Aorta (tissue), 5 donors: ENCODE measurements at regions not wholly inside any gene's neighbourhood (a gene's known extent, or its start where the extent isn't known, plus 50 kb on each side); places are given as distances from the start of the nearest gene placed in this dataset.

ENCODE experiments used
- ATAC-seq: fragments of 200-7000 bp; cut with Tn5 transposase; one replicate; pipeline ENCODE4 v1.9.1; 2022; ENCODE audit warnings: moderate library complexity; ENCODE audit not compliant: low FRiP score
- DNase-seq, 2 donors: peaks; one replicate each; pipeline ENCODE4 v3.0.0-alpha.2; 2020
- H3K27ac ChIP-seq, 2 donors: one replicate each; pipeline ENCODE4 v1.5.1; 2013; ENCODE audit warnings: low read length in 2 of 2, mild to moderate bottlenecking in 2 of 2, moderate library complexity in 2 of 2, control low read depth in 1 of 2, inconsistent platforms in 1 of 2, low read depth in 1 of 2
- H3K27me3 ChIP-seq, 2 donors: one replicate each; pipeline ENCODE4 v1.6.1; 2013; ENCODE audit warnings: control low read depth in 1 of 2, low read length in 1 of 2, mild to moderate bottlenecking in 1 of 2, moderate library complexity in 1 of 2; ENCODE audit not compliant: insufficient read depth in 2 of 2, control insufficient read depth in 1 of 2
- H3K36me3 ChIP-seq, 2 donors: one replicate each; pipeline ENCODE4 v1.6.1; 2013; ENCODE audit warnings: control low read depth in 1 of 2, low read length in 1 of 2, mild to moderate bottlenecking in 1 of 2; ENCODE audit not compliant: insufficient read depth in 2 of 2, control insufficient read depth in 1 of 2
- H3K4me1 ChIP-seq, 2 donors: one replicate each; pipeline ENCODE4 v1.6.1; 2013; ENCODE audit warnings: low read length in 2 of 2, control low read depth in 1 of 2, mild to moderate bottlenecking in 1 of 2, moderate library complexity in 1 of 2; ENCODE audit not compliant: insufficient read depth in 2 of 2, control insufficient read depth in 1 of 2
- H3K4me3 ChIP-seq, 2 donors: one replicate each; pipeline ENCODE4 v1.5.1; 2013; ENCODE audit warnings: low read length in 2 of 2, control low read depth in 1 of 2, mild to moderate bottlenecking in 1 of 2
- H3K9me3 ChIP-seq: one replicate; pipeline ENCODE4 v1.6.1; 2013; ENCODE audit warnings: mild to moderate bottlenecking, low read length; ENCODE audit not compliant: control insufficient read depth
- WGBS, 2 donors: extraction: QIAGEN DNeasy Blood & Tissue Kit; methylation state at CpG; one replicate each; pipeline ENCODE4 v1.1.7; 2013; 5-methylcytosine and 5-hydroxymethylcytosine counted together
- intact Hi-C, 2 donors: fragments of 100-400 bp; cut with DNase I; formaldehyde crosslinking; loops; one replicate each; pipeline versions ENCODE4 v1.14.2 to v1.15.0; 2022
- donor health status: healthy with polysubstance abuse.
- donor health status: Bipolar disorder and iron deficiency.
- donor health status: DM: no; HTN: no; CAD: no.
- donor health status: DM: no; HTN: no; CAD: no.
- donor health status: DM: yes; HTN: yes; CAD: no.

DNA sequence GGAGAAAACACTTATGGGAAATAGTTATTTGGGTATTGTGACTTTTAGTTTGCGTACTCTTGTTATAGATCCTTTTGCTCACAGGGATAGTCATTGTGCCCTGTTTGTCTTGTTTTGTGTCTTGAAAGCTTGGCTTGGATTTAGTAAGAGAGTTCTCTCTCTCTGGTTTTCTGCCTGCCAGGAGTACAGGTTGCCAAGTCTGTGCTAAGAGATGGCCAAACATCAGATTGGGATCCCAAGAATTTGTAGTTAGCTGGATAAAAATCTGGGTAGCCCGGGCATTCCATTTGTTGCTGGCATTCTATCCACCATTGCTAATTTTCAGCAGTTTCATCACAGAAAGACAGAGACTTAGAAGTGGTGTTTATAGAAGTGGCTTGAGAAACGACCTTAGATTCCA is 222.2 kb downstream of the NRIP1 start:
- Histone ChIP-seq H3K4me3 (no peak overlapping the region), H3K4me1 (no peaks in the 10 kb centered on the region), H3K9me3 (no peaks in the 10 kb centered on the region), H3K27ac (no peak overlapping the region), H3K27me3 (no peaks in the 10 kb centered on the region), H3K36me3 (no peaks in the 10 kb centered on the region)
- WGBS, 2 donors, result 54 to 60% methylated on average over 3 of the region's 3 CpGs
- no peak for DNase-seq
- intact Hi-C loops, result no loop called here
- no peak for ATAC-seq

DNA sequence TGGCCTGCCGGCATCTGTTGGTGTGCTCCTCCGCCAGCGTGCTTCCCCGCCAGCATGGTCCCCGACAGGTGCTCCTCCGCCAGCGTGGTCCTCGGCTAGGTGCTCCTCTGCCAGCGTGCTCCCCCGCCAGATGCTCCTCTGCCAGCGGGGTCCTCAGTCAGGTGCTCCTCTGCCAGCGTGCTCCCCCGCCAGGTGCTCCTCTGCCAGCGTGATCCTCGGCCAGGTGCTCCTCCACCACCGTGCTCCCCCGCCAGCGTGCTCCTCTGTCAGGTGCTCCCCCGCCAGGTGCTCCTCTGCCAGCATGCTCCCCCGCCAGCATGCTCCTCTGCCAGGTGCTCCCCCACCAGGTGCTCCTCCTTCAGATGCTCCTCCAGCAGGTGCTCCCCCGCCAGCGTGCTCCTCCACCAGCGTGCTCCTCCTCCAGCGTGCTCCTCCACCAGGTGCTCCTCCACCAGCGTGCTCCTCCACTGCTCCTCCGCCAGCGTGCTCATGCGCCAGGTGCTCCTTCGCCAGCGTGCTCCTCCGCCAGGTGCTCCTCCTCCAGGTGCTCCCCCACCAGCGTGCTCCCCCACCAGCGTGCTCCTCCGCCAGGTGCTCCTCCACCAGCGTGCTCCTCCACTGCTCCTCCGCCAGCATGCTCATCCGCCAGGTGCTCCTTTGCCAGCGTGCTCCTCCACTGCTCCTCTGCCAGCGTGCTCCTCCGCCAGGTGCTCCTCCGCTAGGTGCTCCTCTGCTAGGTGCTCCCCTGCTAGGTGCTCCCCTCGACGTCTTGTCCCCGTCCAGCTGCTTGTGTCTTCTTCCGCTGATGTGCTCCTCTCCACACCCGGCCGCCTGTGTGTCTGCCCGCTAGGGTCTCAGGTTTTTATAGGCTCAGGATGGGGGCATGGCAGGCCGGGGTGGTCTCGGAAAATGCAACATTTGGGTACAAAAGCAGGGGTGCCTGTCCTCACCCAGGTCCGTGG is 223.0 kb downstream of the NRIP1 start:
- H3K27me3 ChIP-seq, result no peaks in the 10 kb centered on the region
- 97 to 98% methylated on average over 51 of the region's 51 CpGs for WGBS, 2 donors
- no peak for DNase-seq
- no peaks in the 10 kb centered on the region for H3K9me3 ChIP-seq
- H3K36me3 ChIP-seq, result no peaks in the 10 kb centered on the region
- H3K4me3 ChIP-seq, result no peak overlapping the region
- H3K4me1 ChIP-seq, result no peaks in the 10 kb centered on the region
- no peak overlapping the region for H3K27ac ChIP-seq
- intact Hi-C loops, result no loop called here
- ATAC-seq, result no peak

DNA sequence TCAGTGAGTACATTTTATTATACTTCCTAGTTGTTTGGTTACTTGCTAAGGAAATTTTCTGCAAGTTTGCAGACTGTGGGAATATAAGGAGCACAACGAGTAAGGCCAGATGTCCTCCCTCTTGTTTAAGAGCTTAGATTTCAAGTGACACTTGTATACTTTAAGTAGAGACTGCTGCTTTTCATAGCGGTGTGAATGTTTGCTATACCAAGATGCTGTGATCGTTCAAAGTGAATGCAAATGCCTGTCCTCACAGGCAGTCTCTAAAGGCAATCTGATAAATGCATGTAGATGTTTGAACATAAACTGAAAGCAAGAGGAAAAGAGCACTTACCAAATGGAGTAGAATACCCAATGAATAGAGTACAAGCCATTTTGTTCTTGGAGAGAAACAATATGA is 226.4 kb downstream of the NRIP1 start:
- Histone ChIP-seq H3K4me3 (no peak overlapping the region), H3K9me3 (no peaks in the 10 kb centered on the region), H3K27ac (no peak overlapping the region), H3K27me3 (no peaks in the 10 kb centered on the region), H3K4me1 (no peaks in the 10 kb centered on the region), H3K36me3 (no peaks in the 10 kb centered on the region)
- DNase-seq (no peak), ATAC-seq (no peak)
- 14 to 25% methylated on average over 3 of the region's 3 CpGs for WGBS, 2 donors
- intact Hi-C loops, result loop anchor here in 1 of 2 donors (10.0 kb wide), 1 partner anchor 424 kb away; no protein-coding TSS in a partner anchor

DNA sequence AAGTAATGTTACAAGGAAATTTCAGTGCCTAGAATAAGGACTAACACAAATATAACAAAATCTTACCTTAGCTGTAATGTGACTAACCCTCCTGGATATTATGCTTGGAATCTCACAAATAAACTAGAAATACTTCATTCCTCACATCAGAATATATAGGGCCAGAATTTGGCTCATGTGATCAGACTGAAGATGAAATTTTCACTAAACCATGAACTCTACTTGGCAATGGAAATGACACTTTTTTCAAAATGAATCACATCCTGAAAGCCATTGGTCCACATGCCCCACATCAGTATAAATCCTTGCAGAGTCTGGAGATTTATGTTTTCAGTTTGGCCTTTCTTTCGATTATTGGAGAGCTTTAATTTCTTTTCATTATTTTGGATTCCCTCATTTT is 227.8 kb downstream of the NRIP1 start:
- 89 to 93% methylated on average over 1 of the region's 1 CpG for WGBS, 2 donors
- intact Hi-C loops, result loop anchor here in 1 of 2 donors (10.0 kb wide), 1 partner anchor 422 kb away; no protein-coding TSS in a partner anchor
- no peaks in the 10 kb centered on the region for H3K36me3 ChIP-seq
- no peak overlapping the region for H3K27ac ChIP-seq
- no peaks in the 10 kb centered on the region for H3K27me3 ChIP-seq
- H3K9me3 ChIP-seq, result no peaks in the 10 kb centered on the region
- ATAC-seq, result no peak
- H3K4me3 ChIP-seq, result no peak overlapping the region
- DNase-seq, result no peak
- no peaks in the 10 kb centered on the region for H3K4me1 ChIP-seq

DNA sequence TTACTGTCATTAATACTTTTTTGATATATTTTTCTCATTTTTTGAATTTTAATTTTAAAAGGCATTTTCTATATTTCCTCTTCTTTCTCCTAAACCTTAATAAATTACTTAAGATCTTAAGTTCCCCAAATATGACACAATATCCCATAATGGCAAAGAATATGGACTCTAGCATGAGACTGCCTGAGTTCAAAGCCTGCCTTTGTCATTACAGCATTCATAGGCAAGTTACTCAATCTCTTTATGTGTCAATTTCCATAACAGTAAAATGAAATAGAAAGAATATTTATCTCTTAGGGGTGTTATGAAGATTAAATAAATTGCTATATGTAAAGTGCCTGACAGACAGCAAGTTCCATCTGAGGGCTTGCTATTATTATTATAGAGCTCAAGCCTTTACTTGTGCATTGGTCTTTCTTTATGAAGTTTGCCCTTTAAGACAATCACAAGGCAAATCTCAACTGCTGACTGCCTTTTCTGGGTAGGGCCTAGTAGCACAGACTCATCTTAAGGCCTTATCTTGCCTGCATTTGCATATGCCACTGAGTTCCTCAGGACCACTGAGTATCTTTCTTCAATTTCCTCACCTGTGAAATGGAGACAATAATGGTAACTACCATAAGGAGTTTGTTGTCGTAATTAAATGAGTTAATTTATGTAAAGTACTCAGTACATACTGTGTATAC is 231.0 kb downstream of the NRIP1 start:
- Histone ChIP-seq H3K9me3 (no peaks in the 10 kb centered on the region), H3K4me1 (no peaks in the 10 kb centered on the region), H3K27ac (no peak overlapping the region), H3K27me3 (no peaks in the 10 kb centered on the region), H3K4me3 (no peak overlapping the region), H3K36me3 (no peaks in the 10 kb centered on the region)
- WGBS, 2 donors, result 43 to 94% methylated on average over 1 of the region's 1 CpG
- DNase-seq (no peak), ATAC-seq (no peak)
- intact Hi-C loops, result loop anchor here in 1 of 2 donors (10.0 kb wide), 1 partner anchor 419 kb away; no protein-coding TSS in a partner anchor

DNA sequence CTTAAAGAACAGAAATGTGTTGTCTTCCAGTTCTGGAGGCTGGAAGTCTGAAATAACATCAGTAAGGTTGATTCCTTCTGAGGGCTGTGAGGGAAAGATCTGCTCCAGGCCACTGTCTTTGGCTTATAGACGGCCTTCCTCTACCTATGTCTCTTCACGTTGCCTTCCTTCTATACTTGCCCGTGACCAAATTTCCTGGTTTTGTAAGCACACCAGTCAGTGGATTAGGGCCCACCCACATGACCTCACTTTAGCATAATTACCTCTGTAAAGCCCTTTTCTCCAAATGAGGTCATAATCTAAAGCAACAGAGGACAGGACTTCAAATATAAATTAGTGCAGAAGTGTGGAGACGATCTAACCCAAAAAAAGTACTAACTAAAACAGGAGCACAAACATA is 231.6 kb downstream of the NRIP1 start:
- ATAC-seq, result no peak
- 83 to 85% methylated on average over 4 of the region's 4 CpGs for WGBS, 2 donors
- Histone ChIP-seq H3K27ac (no peak overlapping the region), H3K4me3 (no peak overlapping the region), H3K36me3 (no peaks in the 10 kb centered on the region), H3K9me3 (no peaks in the 10 kb centered on the region), H3K4me1 (no peaks in the 10 kb centered on the region), H3K27me3 (no peaks in the 10 kb centered on the region)
- intact Hi-C loops, result loop anchor here in 1 of 2 donors (10.0 kb wide), 1 partner anchor 418 kb away; no protein-coding TSS in a partner anchor
- DNase-seq, result no peak

DNA sequence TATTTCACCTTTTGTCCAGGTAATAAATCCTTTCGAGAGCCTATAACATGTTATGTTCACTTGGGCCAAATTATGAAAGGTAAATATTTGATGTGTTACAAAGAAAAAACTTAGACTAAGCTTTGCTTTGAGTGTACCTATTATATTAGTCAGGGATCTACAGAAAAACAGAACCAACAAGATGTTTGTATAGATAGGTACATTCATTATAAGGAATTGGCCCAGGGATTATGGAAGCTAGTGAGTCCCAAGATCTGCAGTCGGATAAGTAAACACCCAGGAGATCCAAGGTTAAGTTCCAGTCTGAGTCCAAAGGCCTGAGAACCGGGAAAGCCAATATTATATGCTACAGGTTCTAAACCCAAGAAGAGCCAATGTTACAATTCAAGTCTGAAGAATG is 234.5 kb downstream of the NRIP1 start:
- H3K27me3 ChIP-seq, result no peaks in the 10 kb centered on the region
- H3K4me1 ChIP-seq, result no peaks in the 10 kb centered on the region
- no peaks in the 10 kb centered on the region for H3K9me3 ChIP-seq
- 93 to 95% methylated on average over 3 of the region's 3 CpGs for WGBS, 2 donors
- no peak for ATAC-seq
- no peak overlapping the region for H3K27ac ChIP-seq
- no peaks in the 10 kb centered on the region for H3K36me3 ChIP-seq
- no peak overlapping the region for H3K4me3 ChIP-seq
- intact Hi-C loops, result loop anchor here in 1 of 2 donors (10.0 kb wide), 1 partner anchor 416 kb away; no protein-coding TSS in a partner anchor
- no peak for DNase-seq

DNA sequence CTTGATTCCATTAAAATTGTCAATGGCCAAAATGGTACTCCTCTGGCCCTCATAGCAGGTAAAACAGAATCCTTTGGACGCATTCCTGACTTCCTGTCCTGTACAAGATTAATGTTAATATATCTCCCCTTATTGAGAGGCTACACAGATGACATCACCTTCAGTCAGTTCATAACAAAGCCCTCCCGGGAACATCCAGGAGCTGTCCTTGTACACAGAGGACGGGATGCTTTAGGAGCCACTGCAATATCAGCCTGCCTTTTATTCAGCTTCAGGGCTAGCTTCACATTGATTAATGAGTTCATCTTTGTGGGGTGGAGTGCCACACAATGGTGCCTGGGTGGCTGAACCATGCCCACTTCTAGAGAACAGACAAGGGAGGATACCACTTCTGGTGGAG is 235.1 kb downstream of the NRIP1 start:
- 83 to 90% methylated on average over 3 of the region's 3 CpGs for WGBS, 2 donors
- ATAC-seq (no peak), DNase-seq (no peak)
- intact Hi-C loops, result loop anchor here in 1 of 2 donors (10.0 kb wide), 1 partner anchor 415 kb away; no protein-coding TSS in a partner anchor
- no peaks in the 10 kb centered on the region for H3K4me1 ChIP-seq
- no peaks in the 10 kb centered on the region for H3K27me3 ChIP-seq
- no peaks in the 10 kb centered on the region for H3K36me3 ChIP-seq
- H3K9me3 ChIP-seq, result no peaks in the 10 kb centered on the region
- H3K4me3 ChIP-seq, result no peak overlapping the region
- H3K27ac ChIP-seq, result no peak overlapping the region
